Activated naive CD4-positive, alpha-beta T cell treated with anti-CD3 and anti-CD28 coated beads, Interleukin-2, amount 10 ng/mL, durations not matched to agents 7 days and 5 days (primary cell): ENCODE measurements at regions not wholly inside any gene's neighbourhood (a gene's known extent, or its start where the extent isn't known, plus 50 kb on each side); places are given as distances from the start of the nearest gene placed in this dataset.
"Not testable (repeated sequence)": the region's sequence is repeated elsewhere in the genome, so short reads cannot be mapped to it uniquely, and the experiment has no call there.

ENCODE experiments used
- CTCF ChIA-PET: fragments of 350-600 bp; sonication (Branson Sonifier 250); formaldehyde crosslinking; loops from one replicate; lab custom pipeline; 2021; ENCODE audit warnings: antibody characterized with exemption; lab: Charles Lee
- DNase-seq: peaks from one replicate; pipeline ENCODE4 v3.0.0-alpha.2; 2020
- H3K27ac Mint-ChIP-seq: one replicate; pipeline ENCODE4 v1.8.0; 2021; ENCODE audit warnings: mild to moderate bottlenecking, moderate library complexity, mixed read lengths
- H3K27me3 Mint-ChIP-seq: one replicate; pipeline ENCODE4 v1.8.0; 2021; ENCODE audit warnings: mild to moderate bottlenecking, mixed read lengths
- H3K36me3 Mint-ChIP-seq: one replicate; pipeline ENCODE4 v1.8.0; 2021; ENCODE audit warnings: mixed read lengths
- H3K4me1 Mint-ChIP-seq: one replicate; pipeline ENCODE4 v1.8.0; 2021; ENCODE audit warnings: mixed read lengths
- H3K4me3 Mint-ChIP-seq: one replicate; pipeline ENCODE4 v1.8.0; 2021; ENCODE audit warnings: mild to moderate bottlenecking, moderate library complexity, mixed read lengths
- H3K9me3 Mint-ChIP-seq: one replicate; pipeline ENCODE4 v1.8.0; 2021; ENCODE audit warnings: mixed read lengths

GRCh38 chr4:101411281-101411910 lies 64.1 kb upstream of the PPP3CA start:
- H3K27ac Mint-ChIP-seq, H3K4me3 Mint-ChIP-seq, DNase-seq, CTCF ChIA-PET: not testable (repeated sequence)
- H3K27me3 Mint-ChIP-seq: peaks cover 42% of the 10 kb centered on the region
- H3K4me1 Mint-ChIP-seq: peaks cover 33% of the 10 kb centered on the region
- H3K36me3 Mint-ChIP-seq: peaks cover 21% of the 10 kb centered on the region
- peaks cover 15% of the 10 kb centered on the region for H3K9me3 Mint-ChIP-seq

GRCh38 chr4:101400096-101400495 lies 52.8 kb upstream of the PPP3CA start:
- no peak for DNase-seq
- Mint-ChIP-seq H3K27ac (no peak overlapping the region), H3K27me3 (peaks cover 20% of the 10 kb centered on the region), H3K4me3 (no peak overlapping the region), H3K9me3 (peaks cover 11% of the 10 kb centered on the region), H3K4me1 (peaks cover 8% of the 10 kb centered on the region), H3K36me3 (no peaks in the 10 kb centered on the region)
- CTCF ChIA-PET: no interaction called here

- H3K27ac Mint-ChIP-seq: no peak overlapping the region
- H3K36me3 Mint-ChIP-seq: no peaks in the 10 kb centered on the region
- peaks cover 17% of the 10 kb centered on the region for H3K27me3 Mint-ChIP-seq
- DNase-seq: no peak
- no peak overlapping the region for H3K4me3 Mint-ChIP-seq
- peaks cover 8% of the 10 kb centered on the region for H3K4me1 Mint-ChIP-seq
- peaks cover 5% of the 10 kb centered on the region for H3K9me3 Mint-ChIP-seq
- CTCF ChIA-PET: interaction anchor here (0.7 kb wide), 1 partner anchor 420 kb away, joined by 3 read pairs; no protein-coding TSS in a partner anchor
Measured at GRCh38 chr4:101398807-101399206, 51.5 kb upstream of the PPP3CA start.
